ENCODE measurements at regions not wholly inside any gene's neighbourhood (a gene's known extent, or its start where the extent isn't known, plus 50 kb on each side); places are given as distances from the start of the nearest gene placed in this dataset.

DNA sequence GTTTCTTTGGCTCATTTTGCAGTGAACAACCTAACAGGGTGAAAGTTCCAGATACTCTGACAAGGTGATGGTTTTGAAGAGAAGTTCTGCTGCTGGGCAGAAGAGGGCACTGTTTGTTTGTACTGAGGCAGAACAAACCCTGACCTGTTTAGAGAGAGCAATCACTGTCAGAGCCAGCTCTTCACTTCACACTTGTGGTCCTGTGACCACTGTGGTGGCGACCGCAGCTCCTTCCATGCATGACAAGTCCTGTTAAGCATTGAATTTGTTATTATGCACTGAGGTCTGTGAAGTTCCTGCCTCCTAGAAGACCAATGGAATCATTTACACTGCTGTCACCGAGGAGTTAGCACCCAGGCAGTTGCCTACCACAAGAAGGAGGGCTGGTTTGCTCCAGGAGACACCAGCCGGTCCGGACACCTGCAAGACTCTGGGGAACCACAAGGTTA is 86.6 kb downstream of the ZNF330 start:
- Histone ChIP-seq H3K36me3 (ENCODE audit: control insufficient read depth, insufficient read depth, low read length) (no peaks in the 10 kb centered on the region), H3K4me3 (ENCODE audit: low read depth, low read length) (no peak overlapping the region), H3K27me3 (ENCODE audit: control insufficient read depth, insufficient read depth, low read length) (no peaks in the 10 kb centered on the region)
- DNase-seq (ENCODE audit: low read depth) (peak; percentile 55), FAIRE-seq (peak; percentile 75)
- TF ChIP-seq, protein P1, sequence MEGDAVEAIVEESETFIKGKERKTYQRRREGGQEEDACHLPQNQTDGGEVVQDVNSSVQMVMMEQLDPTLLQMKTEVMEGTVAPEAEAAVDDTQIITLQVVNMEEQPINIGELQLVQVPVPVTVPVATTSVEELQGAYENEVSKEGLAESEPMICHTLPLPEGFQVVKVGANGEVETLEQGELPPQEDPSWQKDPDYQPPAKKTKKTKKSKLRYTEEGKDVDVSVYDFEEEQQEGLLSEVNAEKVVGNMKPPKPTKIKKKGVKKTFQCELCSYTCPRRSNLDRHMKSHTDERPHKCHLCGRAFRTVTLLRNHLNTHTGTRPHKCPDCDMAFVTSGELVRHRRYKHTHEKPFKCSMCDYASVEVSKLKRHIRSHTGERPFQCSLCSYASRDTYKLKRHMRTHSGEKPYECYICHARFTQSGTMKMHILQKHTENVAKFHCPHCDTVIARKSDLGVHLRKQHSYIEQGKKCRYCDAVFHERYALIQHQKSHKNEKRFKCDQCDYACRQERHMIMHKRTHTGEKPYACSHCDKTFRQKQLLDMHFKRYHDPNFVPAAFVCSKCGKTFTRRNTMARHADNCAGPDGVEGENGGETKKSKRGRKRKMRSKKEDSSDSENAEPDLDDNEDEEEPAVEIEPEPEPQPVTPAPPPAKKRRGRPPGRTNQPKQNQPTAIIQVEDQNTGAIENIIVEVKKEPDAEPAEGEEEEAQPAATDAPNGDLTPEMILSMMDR (IDR thresholded peaks at IDR 0.05; ENCODE audit: insufficient read depth, low read length, severe bottlenecking): peak; percentile 91

DNA sequence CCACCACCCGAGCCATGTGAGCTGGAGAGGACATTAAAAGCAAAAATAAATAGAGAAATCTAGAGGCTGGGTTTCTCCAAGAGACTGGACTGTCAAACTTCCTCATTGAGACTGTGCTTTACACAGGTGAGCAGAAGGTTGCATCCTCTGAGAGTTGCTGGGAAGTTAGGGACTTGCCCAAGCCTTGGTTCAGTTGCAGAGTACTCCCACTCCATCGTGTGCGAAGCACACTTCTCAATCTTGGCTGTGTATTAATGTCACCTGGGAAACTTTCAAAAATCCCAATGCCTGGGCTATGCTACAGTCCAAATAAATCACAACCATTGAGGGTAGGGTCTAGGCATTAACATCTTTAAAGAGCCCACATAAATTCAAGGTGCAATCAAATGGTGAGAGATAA is 89.2 kb downstream of the ZNF330 start:
- TF ChIP-seq, protein P1 (IDR thresholded peaks at IDR 0.05; ENCODE audit: insufficient read depth, low read length, severe bottlenecking): no peak
- Histone ChIP-seq H3K36me3 (ENCODE audit: control insufficient read depth, insufficient read depth, low read length) (no peaks in the 10 kb centered on the region), H3K4me3 (ENCODE audit: low read depth, low read length) (no peak overlapping the region), H3K27me3 (ENCODE audit: control insufficient read depth, insufficient read depth, low read length) (no peaks in the 10 kb centered on the region)
- DNase-seq (ENCODE audit: low read depth) (no peak), FAIRE-seq (no peak)

DNA sequence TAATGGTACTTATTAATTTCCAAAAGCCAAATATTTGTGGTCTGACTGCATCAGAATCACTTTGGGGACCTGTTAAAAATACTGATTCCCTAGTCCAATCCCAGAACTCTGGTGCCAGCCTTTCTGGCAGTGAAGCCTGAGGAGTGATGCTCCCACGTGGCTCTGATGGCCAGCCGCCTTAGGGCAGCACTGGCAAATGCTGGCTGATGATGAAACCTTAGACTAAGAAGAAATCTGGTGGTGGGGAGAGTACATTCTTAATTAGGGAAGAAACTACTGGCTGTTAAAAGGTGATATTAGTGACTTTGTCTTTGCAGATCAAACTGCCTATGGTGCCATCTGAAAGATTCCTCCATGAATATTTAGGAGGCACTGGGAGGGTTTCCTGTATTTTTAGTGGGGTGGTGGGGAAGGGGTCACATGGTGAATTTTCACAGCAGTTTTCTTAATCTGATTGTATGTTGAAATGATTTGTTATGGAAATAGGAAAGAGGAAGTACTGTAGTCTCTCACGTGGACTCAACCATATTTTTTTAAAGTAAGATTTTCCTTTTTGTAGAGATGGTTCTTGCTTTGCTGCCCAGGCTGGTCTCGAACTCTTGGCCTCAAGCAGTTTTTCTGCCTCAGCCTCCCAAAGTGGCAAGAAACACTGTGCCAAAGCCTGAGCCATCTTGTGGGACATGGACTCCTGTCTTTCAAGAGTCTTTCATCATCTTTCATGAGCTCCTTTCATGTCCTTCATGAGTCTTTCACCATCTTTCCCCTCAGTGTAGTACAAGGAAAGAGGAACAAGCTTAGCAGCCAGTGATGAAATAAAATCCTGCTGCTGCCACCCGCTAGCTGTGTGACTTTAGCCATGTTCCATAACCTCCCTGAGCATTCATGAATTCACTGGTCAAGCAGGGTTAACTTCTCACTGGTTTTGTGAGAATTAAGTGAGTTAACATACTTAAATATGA is 90.8 kb downstream of the ZNF330 start:
- TF ChIP-seq, protein P1 (IDR thresholded peaks at IDR 0.05; ENCODE audit: insufficient read depth, low read length, severe bottlenecking): no peak

DNA sequence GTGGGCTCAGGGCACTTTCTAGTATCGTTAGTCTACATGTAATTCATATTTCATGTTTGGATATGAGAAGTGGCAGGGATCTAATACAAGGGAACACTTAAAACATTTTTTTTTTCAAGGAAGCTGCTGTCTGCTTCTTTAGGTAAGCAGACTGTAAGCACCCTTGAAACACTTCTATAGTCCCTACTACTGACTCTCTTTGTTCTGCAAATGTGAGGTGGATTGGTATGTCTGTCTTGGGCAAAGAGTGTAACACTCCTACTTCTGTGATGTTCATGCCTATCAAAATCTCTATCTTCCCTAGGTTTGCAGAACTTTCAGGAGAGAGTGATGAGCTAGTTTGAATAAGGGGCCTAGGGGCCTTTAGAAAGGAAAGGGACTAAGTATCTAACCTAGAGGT is 93.9 kb downstream of the ZNF330 start:
- no peak overlapping the region for H3K4me3 ChIP-seq (ENCODE audit: low read depth, low read length)
- DNase-seq (ENCODE audit: low read depth): no peak
- TF ChIP-seq, protein P1 (IDR thresholded peaks at IDR 0.05; ENCODE audit: insufficient read depth, low read length, severe bottlenecking): no peak
- H3K36me3 ChIP-seq (ENCODE audit: control insufficient read depth, insufficient read depth, low read length): no peaks in the 10 kb centered on the region
- no peaks in the 10 kb centered on the region for H3K27me3 ChIP-seq (ENCODE audit: control insufficient read depth, insufficient read depth, low read length)
- no peak for FAIRE-seq

More for the DNA sequence above, 90.8 kb downstream of the ZNF330 start:
- no peak for FAIRE-seq
- Histone ChIP-seq H3K36me3 (ENCODE audit: control insufficient read depth, insufficient read depth, low read length) (no peaks in the 10 kb centered on the region), H3K27me3 (ENCODE audit: control insufficient read depth, insufficient read depth, low read length) (no peaks in the 10 kb centered on the region), H3K4me3 (ENCODE audit: low read depth, low read length) (no peak overlapping the region)
- DNase-seq (ENCODE audit: low read depth): no peak

DNA sequence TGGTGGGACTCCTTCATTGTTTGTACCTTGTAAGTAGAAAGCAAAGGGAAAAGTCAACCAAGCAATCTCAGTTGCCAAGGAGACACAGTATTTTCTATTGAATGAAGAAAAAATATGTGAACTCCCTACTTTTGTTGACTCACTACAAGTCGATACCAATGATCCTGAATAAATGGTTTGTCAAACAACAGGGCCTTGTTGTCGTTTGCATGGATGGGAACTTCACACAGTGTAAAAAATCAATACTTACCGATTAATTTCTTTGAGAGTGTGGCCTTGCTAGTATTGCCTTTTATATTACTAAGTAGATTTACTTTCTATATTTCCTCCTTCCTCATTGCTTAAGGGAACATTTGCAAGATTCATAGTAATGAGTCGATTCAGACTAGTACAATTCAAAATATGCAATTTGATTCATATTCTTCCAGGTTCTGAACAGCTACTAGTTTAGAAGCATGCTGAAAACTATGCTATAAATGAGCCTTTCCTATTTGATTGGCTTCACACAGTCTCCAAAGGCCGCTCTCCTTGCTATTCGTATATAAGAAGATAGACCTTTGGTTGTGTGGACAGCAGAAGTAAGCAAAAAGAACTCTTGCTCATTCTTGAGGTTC is 108.0 kb downstream of the ZNF330 start:
- peaks cover 4% of the 10 kb centered on the region for H3K27me3 ChIP-seq (ENCODE audit: control insufficient read depth, insufficient read depth, low read length)
- no peaks in the 10 kb centered on the region for H3K36me3 ChIP-seq (ENCODE audit: control insufficient read depth, insufficient read depth, low read length)
- TF ChIP-seq, protein P1 (IDR thresholded peaks at IDR 0.05; ENCODE audit: insufficient read depth, low read length, severe bottlenecking): no peak
- DNase-seq (ENCODE audit: low read depth): peak; percentile 6
- FAIRE-seq: no peak
- no peak overlapping the region for H3K4me3 ChIP-seq (ENCODE audit: low read depth, low read length)
